ENCODE measurements at regions not wholly inside any gene's neighbourhood (a gene's known extent, or its start where the extent isn't known, plus 50 kb on each side); places are given as distances from the start of the nearest gene placed in this dataset.

- no peak overlapping the region for H3K27ac ChIP-seq
- TF ChIP-seq CTCF (IDR thresholded peaks at IDR 0.05) (no peak), ZFX (IDR thresholded peaks at IDR 0.05; ENCODE audit: borderline replicate concordance) (no peak)
These were observed 111.1 kb downstream of the TLR5 start for GRCh38 chr1:223031733-223032601.

- H3K27ac ChIP-seq: no peak overlapping the region
- TF ChIP-seq CTCF (IDR thresholded peaks at IDR 0.05) (no peak), ZFX (IDR thresholded peaks at IDR 0.05; ENCODE audit: borderline replicate concordance) (no peak)
These were observed 109.4 kb downstream of the TLR5 start for GRCh38 chr1:223033658-223034057.

GRCh38 chr1:223034270-223034798, 108.7 kb downstream of the TLR5 start:
- TF ChIP-seq CTCF (IDR thresholded peaks at IDR 0.05): no peak
- no peak for TF ChIP-seq ZFX (IDR thresholded peaks at IDR 0.05; ENCODE audit: borderline replicate concordance)
- no peak overlapping the region for H3K27ac ChIP-seq

GRCh38 chr1:223035724-223036478, 107.1 kb downstream of the TLR5 start:
- H3K27ac ChIP-seq: no peak overlapping the region
- TF ChIP-seq CTCF (IDR thresholded peaks at IDR 0.05): no peak
- TF ChIP-seq ZFX (IDR thresholded peaks at IDR 0.05; ENCODE audit: borderline replicate concordance): no peak

GRCh38 chr1:223036479-223036845, 106.6 kb downstream of the TLR5 start:
- TF ChIP-seq ZFX (IDR thresholded peaks at IDR 0.05; ENCODE audit: borderline replicate concordance): no peak
- TF ChIP-seq CTCF (IDR thresholded peaks at IDR 0.05): no peak

GRCh38 chr1:223037845-223038244, 105.2 kb downstream of the TLR5 start:
- TF ChIP-seq ZFX (IDR thresholded peaks at IDR 0.05; ENCODE audit: borderline replicate concordance) (no peak), CTCF (IDR thresholded peaks at IDR 0.05) (no peak)

More at GRCh38 chr1:223036479-223036845, 106.6 kb downstream of the TLR5 start:
- no peak overlapping the region for H3K27ac ChIP-seq

More at GRCh38 chr1:223037845-223038244, 105.2 kb downstream of the TLR5 start:
- no peak overlapping the region for H3K27ac ChIP-seq
